Daoy (cell line): ENCODE measurements at regions not wholly inside any gene's neighbourhood (a gene's known extent, or its start where the extent isn't known, plus 50 kb on each side); places are given as distances from the start of the nearest gene placed in this dataset.
"Not testable (repeated sequence)": the region's sequence is repeated elsewhere in the genome, so short reads cannot be mapped to it uniquely, and the experiment has no call there.

Experiments
- DNase-seq: peaks from one replicate; pipeline ENCODE4 v3.0.0-alpha.2; 2015; ENCODE audit warnings: low read depth

DNA sequence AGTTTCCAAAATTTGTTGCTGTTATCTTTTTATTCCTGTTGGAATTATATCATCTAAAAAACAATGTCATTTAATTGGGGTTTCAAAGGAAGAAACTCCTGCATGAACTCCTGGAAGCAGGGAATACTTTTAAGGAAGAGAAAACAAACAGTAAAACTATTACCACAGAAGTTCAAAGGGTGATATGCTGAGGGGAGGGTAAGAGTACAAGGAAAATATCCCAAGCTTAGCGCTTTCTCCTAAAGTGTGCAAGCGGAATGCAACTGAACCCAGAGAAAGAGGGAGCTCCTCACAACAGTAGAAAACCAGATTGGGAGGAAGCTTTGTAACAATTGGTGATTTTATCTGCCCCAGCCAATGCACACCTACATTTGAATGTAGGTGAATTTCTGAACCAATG is 175.1 kb downstream of the NUFIP1 start:
- no peak for DNase-seq

DNA sequence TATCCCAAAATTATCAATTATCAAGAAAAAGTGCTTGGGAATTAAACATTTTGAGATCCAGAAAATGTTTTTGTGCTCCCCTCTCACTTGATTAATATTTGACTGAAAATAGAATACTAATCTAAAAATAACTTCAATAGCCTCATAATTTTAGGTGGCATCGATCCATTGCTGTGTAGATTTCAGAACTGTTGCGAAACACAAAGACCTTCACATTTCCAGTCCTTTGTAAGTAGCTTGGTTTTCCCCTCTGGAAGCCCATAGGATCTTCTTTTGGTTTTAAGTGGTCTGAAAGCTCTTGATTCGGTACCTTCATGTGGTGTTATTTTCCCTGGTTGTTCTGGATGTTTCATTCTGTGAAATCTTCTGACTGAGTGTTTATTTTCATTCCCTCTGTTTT is 176.5 kb downstream of the NUFIP1 start:
- no peak for DNase-seq

DNA sequence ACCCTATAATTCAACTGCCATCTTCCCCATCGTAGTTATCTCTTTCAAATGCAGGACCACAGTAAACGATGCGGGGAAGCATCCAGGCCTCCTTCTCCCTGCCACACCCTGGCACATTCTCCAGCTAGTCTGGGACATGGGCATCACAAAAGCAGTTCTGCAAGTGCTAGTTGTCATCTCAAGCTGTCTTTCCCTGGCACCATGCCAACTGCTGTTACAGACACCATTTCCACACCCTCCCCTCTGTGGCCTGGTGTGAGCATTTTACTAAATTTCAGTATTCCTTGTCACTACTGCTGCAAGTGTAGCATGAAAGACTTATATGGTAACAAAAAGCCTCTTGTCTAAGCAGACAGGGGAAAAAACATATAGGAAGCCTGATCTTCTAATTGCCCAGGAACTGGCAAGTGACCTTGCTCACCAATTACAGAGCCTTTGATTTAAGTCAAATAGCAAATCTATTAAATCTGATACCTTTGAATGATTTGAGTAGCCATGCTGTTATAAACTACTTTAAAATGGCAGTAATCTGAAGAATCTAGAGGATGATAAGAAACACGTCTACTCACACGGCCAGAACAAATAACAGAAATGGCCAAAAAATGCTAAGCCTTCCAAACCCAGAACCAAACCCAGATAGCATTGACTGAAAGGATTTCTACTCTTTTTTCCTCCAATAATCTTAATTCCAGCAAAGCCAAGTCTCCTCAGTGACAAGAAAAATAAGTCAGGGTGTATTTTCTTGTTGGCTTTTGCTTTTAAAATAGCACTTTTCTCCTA is 179.0 kb downstream of the NUFIP1 start:
- no peak for DNase-seq

DNA sequence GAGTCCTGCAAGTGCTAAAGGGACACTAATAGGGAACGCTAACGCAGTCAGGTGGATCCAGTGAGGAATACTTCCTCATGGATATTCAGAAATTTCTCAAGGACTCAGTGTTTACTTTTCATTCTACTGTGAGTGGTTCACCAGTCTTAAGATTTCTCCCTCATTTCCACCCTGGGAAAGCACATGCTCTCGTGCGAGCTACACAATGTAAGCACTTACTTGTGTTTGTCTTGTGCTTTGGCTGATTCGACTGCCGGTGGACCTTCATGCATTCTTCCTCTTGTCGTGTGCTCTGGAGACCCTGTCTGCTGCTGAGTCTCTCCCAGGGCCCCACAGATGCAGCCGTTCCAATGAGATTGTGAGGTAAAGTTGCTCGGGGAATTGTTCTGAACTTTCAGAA is 180.1 kb downstream of the NUFIP1 start:
- DNase-seq, result no peak

DNA sequence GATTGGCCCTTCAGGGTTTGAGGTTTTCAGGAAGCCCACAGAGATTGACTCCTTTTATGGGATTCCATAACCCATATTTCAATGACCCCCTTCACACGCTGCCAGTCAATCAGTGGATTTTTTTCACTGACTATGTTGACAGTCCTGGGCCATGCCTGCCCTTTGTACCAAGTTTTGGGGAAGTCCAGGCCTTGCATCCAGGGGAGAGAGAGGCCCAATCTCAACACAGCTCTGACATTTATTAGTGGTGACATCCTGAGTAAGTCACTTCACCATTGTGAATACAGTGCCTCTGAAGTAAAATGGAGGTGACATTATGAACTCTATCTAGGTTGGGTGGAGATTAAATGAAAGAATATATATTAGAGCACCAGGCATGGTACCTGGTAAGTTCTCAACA is 181.1 kb downstream of the NUFIP1 start:
- no peak for DNase-seq

DNA sequence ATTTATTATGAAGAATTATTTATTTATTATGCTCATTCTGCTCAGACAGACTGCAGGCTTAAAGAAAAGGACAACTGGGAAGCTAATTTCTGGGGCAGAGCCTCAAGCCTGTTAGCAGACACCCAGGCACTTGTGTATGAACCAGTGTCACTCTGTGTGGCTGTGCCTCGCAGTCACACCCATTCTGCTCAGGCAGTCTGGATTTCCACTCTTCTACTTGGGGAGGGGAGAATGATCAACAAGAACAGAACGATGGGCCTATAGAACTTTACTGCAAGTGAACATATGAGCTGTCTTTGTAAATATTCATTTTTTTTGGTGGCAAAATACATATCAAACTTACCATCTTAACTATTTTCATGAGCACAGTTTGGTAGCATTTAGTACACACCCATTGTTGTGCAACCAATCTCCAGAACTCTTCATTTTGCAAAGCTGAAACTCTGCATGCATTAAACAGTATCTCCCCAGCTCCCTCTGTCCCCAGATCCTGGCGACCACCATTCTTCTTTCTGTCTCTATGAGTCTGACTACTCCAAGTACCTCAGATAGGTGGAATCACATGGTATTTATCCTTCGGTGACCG is 181.7 kb downstream of the NUFIP1 start:
- DNase-seq, result no peak

DNA sequence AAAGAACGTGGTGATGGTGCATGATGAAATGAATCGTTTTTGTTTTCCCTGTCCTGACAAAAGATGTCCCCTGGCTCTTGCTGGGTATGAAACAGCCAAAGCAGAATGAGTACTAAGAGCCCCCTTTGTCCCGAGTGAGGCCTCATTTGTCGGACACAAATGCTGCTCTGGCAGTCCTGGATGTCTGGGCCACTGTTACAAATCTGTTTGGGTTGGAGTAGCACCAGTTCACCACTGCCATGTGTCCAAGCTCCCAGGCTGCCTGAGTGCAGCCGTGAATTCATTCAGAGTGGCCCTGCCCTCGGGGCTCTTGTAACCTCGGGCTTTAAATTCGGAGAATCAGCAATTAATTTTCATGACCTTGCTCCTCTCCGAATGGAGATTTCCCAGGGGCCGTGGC is 182.4 kb downstream of the NUFIP1 start:
- no peak for DNase-seq

DNA sequence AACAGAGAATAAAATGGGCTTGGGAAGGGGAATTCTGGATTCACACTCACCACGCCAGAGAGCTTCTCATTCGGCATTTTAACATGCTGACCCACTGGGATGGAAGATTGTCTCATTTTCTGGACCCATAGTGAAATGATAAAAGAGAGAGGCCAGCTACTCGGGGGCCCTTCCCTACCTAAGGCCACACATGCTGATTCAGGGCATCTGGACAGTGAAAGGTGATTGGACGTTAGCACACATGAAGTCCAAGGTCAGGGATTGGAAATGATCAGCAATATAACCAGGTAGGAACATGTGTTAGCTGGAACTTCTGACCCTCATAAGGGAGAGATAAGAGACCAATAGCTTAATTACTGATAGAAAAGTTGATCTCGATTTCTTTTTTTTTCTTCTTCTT is 183.7 kb downstream of the NUFIP1 start:
- DNase-seq, result no peak

DNA sequence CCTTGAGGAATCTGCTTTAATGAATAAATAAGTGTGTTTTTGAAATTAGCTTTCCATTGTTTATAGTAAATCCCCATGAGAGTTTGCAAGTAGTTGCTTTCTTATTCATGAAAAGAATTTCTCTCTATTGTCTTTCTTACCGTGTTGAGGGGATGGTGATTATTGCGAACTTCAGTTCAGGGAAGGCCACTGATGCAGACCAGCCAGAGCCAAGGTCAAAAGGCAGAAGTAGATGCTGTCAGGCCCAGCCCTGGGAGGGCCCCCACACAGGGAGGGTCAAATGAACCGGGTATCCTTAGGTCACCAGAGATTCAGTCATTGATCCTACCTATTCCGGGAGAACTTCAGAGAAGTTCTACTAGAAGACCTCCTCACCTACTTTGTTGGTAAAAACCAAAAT is 185.9 kb downstream of the NUFIP1 start:
- DNase-seq, result no peak

DNA sequence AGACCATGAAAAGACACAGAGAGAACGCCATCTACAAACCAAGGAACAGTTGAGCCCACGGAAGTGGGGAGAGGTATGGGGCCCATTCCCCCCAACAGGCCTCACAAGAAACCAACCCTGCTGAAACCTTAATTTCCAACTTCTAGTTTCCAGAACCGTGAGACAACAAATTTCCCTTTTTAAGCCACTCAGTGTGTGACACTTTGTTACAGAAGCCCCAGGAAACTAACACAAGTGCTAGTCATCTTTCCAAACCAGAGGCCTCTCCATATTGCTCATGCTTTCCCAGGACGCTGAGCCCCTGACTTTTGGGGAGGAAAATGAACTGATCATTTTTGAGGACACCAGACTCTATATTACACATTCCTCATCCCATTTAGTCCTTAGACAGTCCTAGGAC is 186.8 kb downstream of the NUFIP1 start:
- no peak for DNase-seq

DNA sequence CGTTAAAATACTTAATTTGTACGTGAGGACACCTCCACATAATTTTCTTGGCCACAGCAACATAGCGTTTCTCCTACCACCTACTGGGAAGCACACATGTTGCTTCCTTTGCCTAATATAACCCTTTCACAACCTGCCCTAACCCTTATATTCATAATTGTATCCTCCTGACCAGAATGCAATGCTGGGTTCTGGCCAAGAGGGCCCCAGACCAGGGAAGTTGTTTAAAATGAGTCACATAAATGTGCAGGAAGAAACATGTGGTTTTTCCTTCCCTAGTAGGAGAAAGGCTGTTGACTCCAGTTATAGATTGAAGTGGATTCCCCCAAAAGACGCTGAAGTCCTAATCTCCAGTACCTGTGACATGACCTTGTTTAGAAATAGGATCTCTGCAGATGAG is 187.3 kb downstream of the NUFIP1 start:
- peak; percentile 72 for DNase-seq

DNA sequence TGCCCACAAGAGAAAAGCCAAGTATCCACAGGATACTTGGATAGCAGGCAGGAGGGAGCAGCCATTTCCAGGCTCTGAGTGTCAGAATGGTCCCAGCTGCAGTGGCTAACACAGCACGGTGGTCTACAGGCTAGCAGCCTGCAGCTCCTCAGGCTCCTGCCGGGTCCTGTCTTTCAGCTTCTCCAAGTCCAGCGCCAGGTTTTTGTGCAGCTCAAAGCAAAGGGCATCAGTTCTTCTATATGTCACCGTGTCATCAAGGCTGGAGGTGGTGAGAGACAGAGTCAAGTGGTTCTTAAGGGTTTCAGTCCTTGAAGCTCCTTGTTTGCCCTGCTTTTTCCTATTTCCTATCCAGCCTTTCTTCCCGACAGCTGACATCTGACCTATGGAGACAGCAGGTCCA is 188.6 kb downstream of the NUFIP1 start:
- DNase-seq, result no peak

DNA sequence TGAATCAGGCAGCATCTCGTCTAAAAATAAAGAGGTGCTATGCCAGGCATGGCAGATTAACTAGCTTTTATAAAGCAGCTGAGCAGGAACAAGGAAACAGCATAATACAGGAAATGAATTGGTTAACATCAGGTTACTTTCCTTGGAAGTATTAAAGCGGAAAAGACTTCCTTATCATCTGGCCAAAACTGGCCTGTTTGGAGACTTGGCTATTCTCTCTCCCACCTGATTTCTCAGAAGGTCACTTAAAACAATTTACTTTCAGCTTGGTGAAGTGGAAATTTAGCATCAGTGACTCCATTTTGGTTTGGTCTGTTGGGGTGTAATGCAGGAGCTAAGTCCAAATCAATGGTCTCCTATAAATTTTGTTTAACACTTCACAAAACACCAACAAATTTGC is 191.6 kb downstream of the NUFIP1 start:
- DNase-seq, result no peak

DNA sequence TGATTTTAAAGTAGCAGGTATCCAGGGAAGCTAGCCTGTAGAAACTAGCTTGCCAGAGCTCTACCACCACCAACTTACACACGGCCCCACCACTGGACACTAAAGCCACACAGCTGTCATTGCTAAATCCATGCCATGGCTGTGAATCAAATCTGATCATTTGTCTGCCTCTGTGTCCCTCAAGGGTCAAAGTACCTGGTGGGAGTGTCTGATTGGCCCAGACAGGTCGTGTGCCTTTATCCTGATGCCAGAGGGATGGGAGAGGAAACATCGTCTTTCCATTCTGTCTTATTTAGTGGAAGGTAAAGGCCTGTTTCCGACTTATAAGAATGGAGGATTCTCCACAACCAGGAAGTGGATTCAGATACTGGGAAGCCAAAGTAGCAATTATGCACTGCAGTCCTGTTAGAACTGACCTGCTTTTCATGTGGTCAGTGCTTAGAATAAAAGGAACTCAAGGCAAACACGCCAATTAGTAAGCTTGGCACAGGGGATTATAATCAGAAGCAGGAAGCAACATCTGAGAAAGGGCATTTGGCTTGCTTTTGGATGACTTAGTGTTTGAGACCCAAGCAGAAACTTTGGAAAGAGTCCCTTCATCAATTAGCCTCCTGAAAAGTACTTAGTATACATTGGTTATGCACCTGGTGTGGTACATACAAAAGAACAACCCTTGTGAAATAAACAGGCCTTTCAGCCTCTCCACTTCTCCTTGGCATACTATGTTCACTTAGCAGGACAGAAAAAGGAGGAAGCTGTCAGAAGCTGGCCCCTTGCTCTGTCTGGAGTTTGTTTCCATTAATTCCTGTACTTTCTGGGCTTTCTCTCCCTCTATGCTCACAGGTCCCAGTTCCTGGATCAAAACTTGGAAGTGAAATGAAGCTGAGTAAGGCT is 192.4 kb downstream of the NUFIP1 start:
- no peak for DNase-seq

DNA sequence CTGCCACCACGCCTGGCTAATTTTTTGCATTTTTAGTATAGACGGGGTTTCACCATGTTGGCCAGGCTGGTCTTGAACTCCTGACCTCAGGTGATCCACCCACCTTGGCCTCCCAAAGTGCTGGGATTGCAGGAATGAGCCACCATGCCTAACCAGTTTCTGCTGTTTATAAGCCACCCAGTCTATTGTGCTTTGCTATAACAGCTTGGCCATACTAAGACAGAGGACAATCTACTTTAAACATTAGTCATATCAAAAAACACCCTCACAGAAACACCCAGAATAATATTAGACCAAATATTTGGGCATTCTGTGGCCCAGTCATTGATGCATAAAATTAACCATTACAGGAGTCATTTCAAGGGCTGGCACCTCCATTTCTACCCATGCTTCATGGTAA is 193.2 kb downstream of the NUFIP1 start:
- DNase-seq, result not testable (repeated sequence)

DNA sequence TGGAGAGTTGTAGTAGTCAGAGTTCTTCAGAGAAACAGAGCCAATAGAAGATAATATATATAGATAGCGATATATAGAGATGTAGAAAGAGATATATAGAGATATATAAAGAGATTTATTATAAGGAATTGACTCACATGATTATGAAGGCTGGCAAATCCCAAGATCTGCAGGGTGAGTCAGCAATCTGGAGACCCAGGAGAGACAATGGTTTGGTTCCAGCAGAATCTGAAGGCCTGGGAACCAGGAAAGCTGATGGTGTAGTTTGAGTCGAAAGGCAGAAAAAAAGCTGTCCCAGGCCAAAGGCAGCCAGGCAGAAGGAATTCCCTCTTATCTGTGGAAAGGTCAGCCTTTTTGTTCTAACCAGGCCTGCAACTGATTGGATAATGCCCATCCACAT is 194.1 kb downstream of the NUFIP1 start:
- DNase-seq, result no peak

DNA sequence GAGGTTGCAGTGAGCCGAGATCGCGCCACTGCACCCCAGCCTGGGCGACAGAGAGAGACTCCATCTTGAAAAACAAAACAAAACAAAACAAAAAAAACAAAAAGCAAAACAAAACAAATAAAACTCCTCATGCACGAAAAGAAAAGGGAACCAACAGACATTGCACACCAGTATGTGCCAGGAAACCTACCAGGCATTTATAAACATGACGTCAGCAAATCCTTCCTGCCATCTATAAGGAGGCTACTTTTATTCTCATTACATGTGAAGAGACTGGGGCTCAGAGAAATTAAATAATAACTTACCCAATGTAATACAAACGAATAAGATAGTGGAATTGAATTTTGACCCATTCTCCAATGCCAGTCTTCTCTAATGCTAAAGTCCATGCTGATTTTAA is 197.2 kb downstream of the NUFIP1 start:
- DNase-seq, result no peak

DNA sequence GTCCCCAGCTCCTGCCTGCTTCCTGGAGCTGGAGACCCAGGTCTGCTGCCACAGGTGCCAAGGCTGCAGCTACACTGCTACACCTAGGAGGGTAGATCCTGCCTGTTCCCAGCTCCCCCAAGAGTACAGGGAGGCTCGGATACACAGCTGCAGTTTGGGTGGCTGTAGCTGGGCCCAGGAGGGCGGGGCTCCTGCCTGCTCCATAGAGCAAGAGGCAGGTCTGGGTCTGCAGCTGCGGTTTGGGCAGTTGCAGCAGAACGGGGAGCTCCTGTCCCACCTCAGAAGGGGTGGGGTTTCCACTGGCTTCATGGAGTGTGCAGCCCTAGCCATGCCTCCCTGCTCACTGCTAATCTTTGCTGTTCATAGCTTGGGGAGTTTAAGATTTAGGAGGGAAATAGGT is 199.0 kb downstream of the NUFIP1 start:
- DNase-seq, result no peak

DNA sequence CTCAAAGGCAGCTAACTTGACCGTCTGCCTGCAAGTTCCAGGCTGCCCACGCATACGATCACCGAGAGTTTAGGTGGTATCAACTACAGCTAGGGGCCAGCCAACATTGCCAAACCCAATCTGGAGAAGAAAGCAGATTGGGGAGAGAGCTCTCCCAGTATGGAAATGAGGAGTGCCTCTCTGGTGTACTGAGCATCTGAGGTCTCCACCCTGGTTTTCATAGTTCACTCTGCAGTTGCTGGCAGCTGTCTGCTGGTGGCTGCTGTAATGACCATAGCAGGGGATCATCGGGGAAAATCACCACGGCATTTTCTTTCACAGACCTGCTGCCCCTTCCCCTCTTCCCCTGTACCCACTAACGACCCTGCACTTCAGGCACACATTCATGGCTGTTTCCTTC is 201.7 kb downstream of the NUFIP1 start:
- DNase-seq, result no peak

DNA sequence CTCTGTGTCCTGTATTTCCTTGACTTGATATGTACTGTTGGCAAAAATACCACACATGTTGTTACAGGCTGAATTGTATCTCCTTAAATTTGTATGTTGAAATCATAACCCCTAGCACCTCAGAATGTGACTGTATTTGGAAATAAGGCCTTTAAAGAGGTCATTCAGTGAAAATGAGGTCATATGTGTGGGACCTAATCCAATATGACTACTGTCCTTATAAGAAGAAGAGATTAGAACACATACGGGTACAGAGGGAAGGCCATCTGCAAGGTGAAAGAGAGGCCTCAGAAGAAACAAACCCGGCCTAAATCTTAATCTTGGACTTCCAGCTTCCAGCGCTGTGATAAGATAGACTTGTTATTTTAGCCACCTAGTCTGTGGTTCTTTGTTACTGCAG is 202.5 kb downstream of the NUFIP1 start:
- no peak for DNase-seq

DNA sequence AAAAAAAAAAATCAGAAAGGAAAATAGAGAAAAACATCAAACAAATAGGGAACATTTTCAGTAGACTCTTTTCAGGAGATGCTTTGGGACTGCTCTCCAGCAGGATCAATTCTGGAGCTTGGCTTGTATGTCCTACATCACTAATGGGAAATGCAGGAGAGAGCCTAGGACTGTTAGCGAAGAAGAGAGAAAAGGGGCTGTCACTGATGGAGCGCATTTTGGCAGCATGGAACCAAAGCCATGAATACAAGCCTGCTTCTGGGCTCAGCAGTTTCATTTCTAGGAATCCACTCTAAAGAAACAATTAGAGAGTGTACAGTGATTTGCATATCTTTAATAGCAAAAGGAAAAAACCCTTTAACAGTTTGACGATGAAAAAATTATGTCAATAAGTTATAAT is 203.9 kb downstream of the NUFIP1 start:
- no peak for DNase-seq

DNA sequence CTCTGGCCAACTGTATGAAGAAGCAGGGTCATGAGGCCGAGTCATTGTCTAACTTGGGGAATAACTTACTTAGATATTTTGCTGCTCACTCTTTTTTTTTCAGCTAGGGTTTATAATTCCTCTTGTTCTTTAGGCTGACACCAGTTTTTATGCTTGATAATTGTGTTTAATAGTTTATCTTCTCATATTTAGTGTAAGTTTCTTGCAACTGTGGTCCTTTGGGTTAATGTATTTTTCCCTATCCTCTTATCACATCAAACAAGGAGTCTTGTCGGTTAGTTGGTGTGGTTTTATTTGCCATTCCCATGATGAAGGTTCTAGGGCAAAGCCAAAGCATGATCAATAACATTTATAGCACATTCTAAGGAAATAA is 204.6 kb downstream of the NUFIP1 start:
- no peak for DNase-seq
